ENCODE measurements at regions not wholly inside any gene's neighbourhood (a gene's known extent, or its start where the extent isn't known, plus 50 kb on each side); places are given as distances from the start of the nearest gene placed in this dataset.
"Not testable (repeated sequence)": the region's sequence is repeated elsewhere in the genome, so short reads cannot be mapped to it uniquely, and the experiment has no call there.

GRCh38 chr3:143175940-143176894, 56.6 kb downstream of the CHST2 start:
- not testable (repeated sequence) for DNase-seq (ENCODE audit: low read depth); H3K4me3 ChIP-seq (ENCODE audit: low read length)

GRCh38 chr3:143177965-143178364, 58.4 kb downstream of the CHST2 start:
- not testable (repeated sequence) for H3K4me3 ChIP-seq (ENCODE audit: low read length); DNase-seq (ENCODE audit: low read depth)

GRCh38 chr3:143178775-143179548, 59.4 kb downstream of the CHST2 start:
- not testable (repeated sequence) for DNase-seq (ENCODE audit: low read depth); H3K4me3 ChIP-seq (ENCODE audit: low read length)

GRCh38 chr3:143179603-143180002, 60.0 kb downstream of the CHST2 start:
- no peak for DNase-seq (ENCODE audit: low read depth)
- H3K4me3 ChIP-seq (ENCODE audit: low read length), result no peak overlapping the region
- TF ChIP-seq CTCF (conservative IDR thresholded peaks at IDR 0.05; ENCODE audit: low read depth, low read length), result no peak

- not testable (repeated sequence) for DNase-seq (ENCODE audit: low read depth); H3K4me3 ChIP-seq (ENCODE audit: low read length)
Observed at GRCh38 chr3:143180860-143181259, 61.3 kb downstream of the CHST2 start.

GRCh38 chr3:143181977-143182376, 62.4 kb downstream of the CHST2 start:
- not testable (repeated sequence) for DNase-seq (ENCODE audit: low read depth); H3K4me3 ChIP-seq (ENCODE audit: low read length)

- no peak overlapping the region for H3K4me3 ChIP-seq (ENCODE audit: low read length)
- no peak for DNase-seq (ENCODE audit: low read depth)
Observed at GRCh38 chr3:143182866-143183664, 63.5 kb downstream of the CHST2 start.

GRCh38 chr3:143183665-143183964, 64.0 kb downstream of the CHST2 start:
- TF ChIP-seq CTCF (conservative IDR thresholded peaks at IDR 0.05; ENCODE audit: low read depth, low read length), result no peak
- DNase-seq (ENCODE audit: low read depth), result no peak
- no peak overlapping the region for H3K4me3 ChIP-seq (ENCODE audit: low read length)

More at GRCh38 chr3:143182866-143183664, 63.5 kb downstream of the CHST2 start:
- no peak for TF ChIP-seq CTCF (conservative IDR thresholded peaks at IDR 0.05; ENCODE audit: low read depth, low read length)

GRCh38 chr3:143184099-143184498, 64.5 kb downstream of the CHST2 start:
- TF ChIP-seq CTCF (conservative IDR thresholded peaks at IDR 0.05; ENCODE audit: low read depth, low read length), result no peak

More at GRCh38 chr3:143184099-143184498, 64.5 kb downstream of the CHST2 start:
- no peak overlapping the region for H3K4me3 ChIP-seq (ENCODE audit: low read length)
- no peak for DNase-seq (ENCODE audit: low read depth)

Data from retinal pigment epithelial cell (primary cell).